ENCODE measurements at regions not wholly inside any gene's neighbourhood (a gene's known extent, or its start where the extent isn't known, plus 50 kb on each side); places are given as distances from the start of the nearest gene placed in this dataset.

DNA sequence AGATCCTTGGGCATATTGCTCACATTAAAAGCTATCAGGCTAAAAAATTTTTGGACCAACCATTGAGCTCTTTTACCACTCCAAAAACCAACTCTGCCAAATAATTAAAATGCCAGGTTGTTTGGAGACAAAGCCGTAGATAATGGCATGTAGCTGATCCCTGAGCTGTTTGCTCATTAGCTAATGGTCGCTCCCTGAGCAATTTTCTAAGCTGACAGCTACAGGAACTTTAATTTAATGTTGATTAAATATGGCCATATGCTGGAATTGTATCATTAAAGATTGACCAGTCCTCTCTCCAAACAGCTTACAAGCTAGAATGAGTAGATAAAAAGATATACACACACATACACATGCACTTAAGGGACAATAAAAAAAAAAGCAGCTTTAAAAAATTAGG, 216.2 kb upstream of the ARHGAP20 start:
- TF ChIP-seq, protein P1, sequence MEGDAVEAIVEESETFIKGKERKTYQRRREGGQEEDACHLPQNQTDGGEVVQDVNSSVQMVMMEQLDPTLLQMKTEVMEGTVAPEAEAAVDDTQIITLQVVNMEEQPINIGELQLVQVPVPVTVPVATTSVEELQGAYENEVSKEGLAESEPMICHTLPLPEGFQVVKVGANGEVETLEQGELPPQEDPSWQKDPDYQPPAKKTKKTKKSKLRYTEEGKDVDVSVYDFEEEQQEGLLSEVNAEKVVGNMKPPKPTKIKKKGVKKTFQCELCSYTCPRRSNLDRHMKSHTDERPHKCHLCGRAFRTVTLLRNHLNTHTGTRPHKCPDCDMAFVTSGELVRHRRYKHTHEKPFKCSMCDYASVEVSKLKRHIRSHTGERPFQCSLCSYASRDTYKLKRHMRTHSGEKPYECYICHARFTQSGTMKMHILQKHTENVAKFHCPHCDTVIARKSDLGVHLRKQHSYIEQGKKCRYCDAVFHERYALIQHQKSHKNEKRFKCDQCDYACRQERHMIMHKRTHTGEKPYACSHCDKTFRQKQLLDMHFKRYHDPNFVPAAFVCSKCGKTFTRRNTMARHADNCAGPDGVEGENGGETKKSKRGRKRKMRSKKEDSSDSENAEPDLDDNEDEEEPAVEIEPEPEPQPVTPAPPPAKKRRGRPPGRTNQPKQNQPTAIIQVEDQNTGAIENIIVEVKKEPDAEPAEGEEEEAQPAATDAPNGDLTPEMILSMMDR (IDR thresholded peaks at IDR 0.05), result no peak
- TF ChIP-seq POLR2A (IDR thresholded peaks at IDR 0.05), result no peak

Data from testis (tissue), 2 donors.